Middle frontal gyrus (tissue), 1 donor: ENCODE measurements at regions not wholly inside any gene's neighbourhood (a gene's known extent, or its start where the extent isn't known, plus 50 kb on each side); places are given as distances from the start of the nearest gene placed in this dataset.

Experiments
- DNase-seq: peaks from one replicate; pipeline ENCODE4 v3.0.0-alpha.2; 2015; ENCODE audit warnings: low spot score; ENCODE audit errors: extremely low spot score

DNA sequence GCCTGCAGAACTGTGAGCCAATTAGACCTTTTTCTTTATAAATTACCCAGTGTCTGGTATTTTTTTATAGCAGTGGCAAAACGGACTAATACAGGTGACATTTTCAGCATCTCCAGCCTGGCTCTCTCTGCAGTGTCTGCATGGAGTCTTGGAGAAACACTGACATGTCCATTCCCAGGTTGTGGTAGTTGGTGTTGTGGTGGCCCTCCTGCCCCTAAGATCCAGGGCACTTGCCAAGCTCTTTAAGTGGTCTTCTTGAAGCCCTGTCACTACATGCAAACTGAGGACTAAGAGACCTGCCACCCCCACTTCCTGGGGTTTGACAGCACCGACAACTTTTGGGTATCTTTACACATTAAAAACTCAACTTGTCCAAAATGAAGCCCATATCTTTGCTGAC, 419.4 kb downstream of the NPHP4 start:
- no peak for DNase-seq

DNA sequence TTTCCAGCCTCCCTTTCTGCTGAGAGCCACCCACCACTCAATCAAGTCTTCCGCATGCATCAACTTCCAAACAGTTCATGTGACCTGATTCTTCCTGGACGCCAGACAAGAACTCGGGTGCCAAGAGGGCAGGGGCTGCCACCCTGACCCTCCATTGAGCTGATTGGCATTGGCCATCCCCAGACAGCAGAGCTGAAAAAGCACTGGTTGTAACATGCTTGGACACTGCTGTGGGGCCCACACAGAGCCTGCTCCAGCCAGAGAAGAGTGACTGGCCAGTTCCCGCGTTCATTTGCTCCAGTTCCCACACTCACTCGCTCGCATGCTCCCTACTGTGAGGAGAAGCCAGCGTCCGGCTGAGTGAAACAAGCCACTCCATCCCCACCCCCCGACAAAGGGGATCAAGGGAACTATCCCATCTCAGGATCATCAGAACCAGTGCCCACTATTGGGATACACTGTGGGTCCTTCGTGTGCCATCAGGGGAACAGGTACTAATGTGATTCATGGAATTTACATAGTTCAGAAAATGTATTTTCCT, 420.3 kb downstream of the NPHP4 start:
- no peak for DNase-seq

DNA sequence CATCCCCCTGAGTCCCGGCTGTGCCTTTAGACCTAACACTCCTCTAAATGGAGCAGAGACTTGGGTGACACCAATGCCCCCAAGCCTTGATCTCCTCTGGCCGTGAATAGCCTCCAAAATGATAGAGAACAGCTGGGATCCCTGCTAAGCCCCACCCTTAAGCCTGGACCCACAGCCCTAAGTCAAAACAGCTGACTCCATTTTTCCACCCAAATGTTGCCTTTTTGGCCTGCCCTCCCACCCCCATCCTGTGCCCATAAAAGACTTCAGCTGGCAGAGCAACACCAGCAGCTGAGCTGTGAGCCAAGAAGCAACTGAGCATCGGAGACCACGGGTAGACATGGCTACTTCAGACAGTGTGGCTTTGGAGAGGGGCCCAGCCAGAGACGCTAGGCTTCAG, 420.8 kb downstream of the NPHP4 start:
- DNase-seq, result no peak

DNA sequence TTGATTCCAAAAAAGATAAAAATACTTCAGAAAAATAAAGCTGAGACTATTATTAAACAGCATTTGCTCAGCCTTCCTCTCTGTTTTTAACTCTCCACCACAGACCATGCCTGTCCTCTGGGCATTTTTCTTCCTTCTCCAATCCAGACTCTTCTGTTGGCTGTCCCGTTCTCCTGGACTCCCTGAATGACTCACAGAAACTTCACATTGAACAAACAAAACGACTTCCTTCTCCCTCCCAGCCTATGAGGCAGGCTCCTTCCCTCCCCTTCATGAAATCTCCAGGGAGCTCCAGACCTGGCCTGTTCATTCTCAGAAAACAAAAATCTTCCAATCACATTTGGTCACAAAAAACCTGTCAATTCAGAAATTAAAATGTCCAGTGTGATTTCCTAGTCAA, 421.3 kb downstream of the NPHP4 start:
- no peak for DNase-seq

DNA sequence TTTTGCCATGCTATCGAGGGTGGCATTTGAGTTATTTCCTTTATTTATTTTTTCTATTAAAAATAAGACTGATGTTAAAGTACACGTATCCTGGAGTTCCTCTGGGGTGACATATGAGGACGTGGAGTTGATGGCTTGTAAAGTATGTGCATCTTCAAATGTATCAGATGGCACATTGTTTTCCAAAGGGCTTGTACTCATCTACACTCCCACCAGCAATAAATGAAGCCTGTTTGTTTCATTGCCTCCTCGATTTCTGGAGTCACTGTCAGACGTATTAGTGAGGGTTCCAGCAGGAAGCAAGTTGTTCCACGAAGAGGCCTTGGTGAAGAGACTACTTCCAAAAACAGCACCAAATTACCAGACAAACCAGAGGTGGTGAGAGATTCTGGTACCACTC, 423.9 kb downstream of the NPHP4 start:
- no peak for DNase-seq

DNA sequence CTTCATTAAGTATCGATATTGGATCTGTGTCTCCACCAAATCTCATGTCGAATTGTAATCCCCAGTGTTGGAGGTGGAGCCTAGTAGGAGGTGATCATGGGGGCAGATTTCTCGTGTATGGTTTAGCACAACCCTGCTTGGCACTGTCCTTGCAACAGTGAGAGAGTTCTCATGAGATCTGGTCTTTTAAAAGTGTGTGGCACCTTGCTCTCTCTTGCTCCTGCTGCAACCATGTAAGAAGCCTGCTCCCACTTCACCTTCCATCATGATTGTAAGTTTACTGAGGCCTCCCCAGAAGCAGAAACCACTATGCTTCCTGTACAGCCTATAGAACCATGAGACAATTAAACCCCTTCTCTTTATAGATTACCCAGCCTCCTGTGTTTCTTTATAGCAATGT, 424.4 kb downstream of the NPHP4 start:
- no peak for DNase-seq

DNA sequence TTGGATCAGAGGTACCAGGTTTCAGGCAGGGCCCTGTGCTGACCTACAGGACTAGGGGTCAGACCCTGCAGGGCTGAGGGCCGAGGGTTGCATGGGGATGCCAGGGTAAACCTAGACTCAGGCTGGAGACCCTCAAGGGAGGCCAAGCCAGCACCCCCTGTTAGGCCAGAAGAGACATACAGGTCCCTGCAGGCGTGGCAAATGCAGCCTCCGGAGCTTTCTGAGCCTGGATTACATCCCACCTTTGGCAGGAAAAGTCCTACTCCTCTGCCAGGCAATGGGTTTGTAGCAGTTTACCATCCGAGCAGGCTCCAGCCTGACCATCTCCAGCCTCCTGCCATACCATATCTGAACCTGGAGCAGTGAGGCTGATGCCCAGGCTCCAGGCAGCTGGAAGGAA, 425.3 kb downstream of the NPHP4 start:
- no peak for DNase-seq

DNA sequence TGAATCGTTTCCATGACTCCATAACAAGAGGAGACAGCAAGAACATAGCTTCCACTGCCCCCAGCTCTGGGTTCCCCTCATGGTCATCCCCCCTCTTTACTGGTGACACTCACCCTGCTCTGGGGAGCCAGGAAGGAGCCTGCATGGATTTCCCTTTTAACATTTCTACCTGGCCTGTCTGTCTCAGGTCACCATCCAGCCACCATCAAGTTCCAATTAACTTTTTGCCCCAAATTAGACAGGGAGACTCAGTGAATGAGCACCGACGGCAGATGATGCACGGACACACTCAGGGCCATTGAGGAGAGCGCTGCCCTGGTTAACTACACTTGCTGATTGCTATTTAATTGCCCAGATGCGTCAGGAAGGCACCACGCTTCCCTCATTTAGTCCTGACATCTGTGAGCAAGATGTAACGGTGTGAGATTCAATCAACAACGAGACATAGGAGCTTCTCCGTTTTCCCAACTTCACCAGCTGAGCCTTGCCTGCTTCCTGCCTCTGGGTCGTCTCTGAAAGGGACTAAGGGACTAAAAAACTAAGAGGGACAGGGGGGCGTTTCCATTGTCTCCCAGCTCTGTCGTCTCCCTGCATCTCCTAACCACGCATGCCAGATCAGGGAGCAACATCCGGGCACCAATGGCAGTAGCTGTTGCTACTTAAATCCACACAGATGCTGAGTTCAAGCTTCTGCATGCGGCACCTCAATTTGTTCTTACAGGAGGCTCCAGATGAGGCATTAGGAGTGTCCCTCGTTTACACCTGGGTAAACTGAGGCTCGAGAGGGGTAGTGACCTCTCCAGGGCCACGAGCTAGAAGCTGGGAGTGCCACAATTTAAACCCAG, 426.7 kb downstream of the NPHP4 start:
- no peak for DNase-seq

DNA sequence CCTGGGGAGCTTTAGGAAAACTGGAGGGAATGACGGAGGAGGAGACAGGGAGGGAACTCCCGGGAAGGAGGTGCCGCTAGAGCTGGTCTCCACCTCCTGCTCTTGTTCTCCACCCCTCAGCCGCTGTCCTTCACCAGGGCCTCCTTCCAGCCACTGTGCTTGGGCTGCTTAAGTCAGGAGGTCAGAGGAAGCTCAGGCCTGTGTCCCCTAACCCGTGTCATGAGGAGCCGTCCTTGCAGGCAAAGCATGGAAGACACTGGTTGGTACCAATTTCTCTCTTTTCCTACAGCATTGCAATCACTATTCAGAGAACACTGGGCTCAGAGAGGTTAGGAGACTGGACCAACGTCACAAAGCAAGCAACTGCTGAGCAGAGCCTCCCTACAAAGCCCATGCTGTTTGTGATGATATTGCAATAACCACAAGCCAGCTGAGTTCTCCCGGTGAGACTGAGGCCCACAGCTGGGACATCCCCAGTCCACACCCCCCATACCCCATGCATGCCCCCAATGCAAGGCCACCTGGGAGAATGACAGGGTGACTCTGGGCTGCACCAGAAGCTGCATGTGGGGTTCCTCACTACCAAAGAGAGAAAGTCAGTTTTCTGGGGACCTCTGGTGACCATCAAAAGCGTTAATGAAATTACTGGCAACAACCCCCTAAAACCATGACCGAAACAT, 427.5 kb downstream of the NPHP4 start:
- no peak for DNase-seq

DNA sequence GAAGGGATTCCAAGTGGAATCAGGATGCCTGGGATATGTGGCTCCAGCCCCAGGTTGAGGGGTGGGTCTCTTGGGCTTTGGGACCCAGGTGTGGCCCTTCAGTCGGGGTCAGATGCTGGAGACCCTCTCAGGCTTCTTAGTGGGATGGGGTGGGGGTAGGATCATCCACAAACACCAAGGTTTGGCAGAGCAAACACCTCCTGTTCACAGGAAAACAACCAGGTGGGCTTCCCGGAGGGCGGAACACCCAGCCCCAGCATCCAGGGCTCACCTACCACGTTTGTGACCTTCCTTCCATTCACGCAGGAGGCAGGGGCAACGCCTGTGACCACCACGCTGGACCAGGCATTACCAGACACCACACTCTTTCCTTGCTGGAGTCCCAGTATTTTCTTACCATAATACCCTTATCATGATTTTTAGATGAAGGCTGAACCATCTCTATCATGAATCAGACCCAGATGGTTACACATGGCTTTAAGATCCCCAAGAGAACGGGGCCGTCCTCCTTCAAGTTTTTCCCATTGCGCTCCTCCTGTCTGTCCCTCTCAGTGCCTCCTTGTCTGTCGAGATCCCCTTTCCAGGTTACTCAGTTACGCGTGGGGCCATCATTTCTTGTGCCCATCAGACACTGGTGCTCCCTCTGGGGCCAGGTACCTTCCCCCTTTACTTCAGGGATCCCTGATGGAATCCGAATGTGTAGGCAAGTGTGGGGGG, 428.2 kb downstream of the NPHP4 start:
- DNase-seq, result no peak

DNA sequence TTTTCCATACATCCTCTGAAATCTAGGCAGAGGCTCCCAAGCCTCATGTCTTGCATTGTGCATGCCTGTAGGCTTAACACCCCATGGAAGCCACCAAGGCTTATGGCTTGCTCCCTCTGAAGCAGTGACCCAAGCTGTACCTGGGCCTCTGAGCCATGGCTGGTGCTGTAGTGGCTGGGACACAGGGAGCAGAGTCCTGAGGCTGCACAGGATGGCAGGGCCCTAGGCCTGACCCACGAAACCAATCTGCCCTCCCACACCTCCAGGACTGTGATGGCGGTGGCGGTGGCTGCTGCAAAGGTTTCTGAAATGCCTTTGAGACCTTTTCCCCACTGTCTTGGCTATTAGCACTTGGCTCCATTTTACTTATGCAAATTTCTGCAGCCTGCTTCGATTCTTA, 429.5 kb downstream of the NPHP4 start:
- no peak for DNase-seq

DNA sequence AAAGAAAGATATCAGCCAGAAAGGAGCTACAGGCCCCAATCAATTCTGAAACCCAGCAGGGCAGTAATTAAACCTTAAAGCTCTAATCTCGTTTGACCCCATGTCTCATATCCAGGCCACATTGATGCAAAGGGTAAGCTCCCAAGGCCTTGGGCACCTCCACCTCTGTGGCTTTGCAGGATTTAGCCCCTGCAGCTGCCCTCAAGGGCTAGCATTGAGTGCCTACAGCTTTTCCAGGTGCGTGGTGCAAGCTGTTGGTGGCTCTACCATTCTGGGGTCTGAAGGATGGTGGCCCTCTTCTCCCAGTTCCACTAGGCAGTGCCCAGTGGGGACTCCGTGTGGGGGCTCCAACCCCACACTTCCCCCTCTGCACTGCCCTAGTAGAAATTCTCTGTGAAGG, 429.9 kb downstream of the NPHP4 start:
- no peak for DNase-seq

DNA sequence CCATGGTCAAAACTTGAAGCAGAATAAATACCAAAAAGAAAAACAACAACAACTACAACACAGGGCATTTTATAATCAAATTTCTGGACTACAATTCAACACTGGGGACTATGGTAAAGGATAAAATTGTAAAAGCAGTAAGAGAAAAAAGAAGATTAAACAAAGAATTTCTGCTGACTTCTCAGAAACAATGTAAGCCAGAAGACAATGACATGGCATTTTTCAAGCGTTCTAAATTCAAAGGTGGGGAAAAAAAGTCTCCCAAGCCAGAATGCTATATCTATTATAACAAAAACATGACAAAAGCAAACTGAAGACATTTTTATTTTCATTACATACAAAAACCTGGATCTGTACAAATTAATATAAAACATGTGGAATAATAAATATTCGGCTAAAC, 433.1 kb downstream of the NPHP4 start:
- DNase-seq, result no peak

DNA sequence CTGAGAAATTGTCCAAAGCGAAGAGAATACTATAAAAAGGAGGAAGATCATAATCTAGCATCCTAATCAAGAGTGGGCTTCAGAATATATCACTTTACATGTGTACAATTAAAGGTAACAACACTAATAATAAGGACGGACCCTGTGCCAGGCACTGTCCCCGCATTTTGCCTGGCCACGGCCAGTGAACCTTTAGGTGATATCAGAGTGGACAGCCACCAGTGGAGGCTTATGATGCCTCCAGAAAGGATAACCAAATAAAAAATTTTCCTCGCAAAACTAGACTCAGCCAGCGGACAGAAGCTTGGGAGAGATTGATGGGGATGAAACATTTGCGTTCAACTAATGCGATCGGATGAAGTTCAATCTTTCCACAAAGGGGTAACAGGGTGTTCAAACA, 436.4 kb downstream of the NPHP4 start:
- no peak for DNase-seq

DNA sequence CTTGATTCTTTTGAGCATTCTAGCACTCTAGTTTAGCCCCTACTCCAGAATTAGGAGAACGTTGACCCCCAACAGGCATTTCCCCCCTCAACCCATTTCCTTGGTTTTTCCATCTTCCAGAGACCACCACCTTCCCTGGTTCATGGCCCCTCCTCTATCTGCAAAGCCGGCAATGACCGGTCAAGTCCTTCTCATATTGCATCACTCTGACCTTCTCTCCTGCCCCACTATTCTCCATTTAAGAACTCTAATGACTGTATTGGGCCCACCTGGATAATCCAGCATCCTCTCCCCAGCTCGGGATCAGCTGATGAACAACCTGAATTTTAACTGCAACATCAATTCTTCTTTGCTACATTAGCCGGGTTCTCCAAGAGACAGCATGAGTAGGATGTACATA, 437.4 kb downstream of the NPHP4 start:
- no peak for DNase-seq

DNA sequence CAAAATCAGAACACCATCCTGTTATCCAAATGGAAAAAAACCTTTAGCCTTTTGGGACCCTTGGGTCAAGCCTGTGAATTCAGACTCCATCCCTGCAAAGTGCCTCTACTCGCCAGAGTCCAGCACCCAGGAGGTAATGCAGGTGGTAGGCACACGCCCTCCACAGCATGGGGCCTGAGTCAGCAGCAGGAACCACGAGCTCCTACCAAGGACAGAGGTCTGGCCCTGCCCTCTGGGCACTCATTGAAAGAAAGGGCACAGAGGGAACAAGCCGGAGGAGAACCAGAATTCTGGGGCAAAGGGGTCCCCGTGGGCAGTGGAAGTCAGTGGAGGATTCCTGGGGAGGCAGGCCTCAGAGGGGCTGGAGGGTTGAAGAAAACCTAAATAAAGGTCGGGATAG, 438.1 kb downstream of the NPHP4 start:
- no peak for DNase-seq

DNA sequence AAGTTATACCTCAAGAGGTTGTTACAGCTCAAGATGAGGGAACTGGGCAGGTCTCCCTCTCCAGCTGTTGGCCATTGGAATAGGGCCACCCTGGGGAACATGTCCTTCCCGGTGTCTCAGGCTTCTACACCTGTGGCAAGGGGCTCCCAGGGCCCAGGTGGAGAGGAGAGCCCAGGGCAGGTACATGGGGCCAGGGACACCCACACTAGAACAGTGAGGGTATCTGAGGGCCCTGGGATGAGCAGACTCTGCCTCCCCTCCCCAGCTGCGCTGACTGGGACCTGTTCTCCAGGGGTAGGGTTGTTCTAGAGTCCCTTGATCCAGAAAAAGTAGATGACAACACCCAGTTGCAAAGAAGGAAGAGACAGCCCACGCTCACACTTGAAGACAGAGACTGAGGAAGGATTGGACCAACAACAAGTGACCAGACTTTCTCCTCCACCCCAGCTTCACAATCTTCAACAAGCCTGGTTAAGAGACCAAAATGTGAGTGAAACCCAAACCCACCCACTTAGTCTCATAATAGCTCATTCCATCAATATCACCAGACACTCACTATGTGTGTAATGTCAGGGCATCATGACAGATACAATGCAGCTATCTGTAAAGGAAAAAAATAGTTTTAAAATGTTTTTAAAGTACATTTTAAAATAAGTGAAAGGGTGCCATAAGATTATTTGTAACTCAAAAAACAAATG, 439.3 kb downstream of the NPHP4 start:
- DNase-seq, result no peak

DNA sequence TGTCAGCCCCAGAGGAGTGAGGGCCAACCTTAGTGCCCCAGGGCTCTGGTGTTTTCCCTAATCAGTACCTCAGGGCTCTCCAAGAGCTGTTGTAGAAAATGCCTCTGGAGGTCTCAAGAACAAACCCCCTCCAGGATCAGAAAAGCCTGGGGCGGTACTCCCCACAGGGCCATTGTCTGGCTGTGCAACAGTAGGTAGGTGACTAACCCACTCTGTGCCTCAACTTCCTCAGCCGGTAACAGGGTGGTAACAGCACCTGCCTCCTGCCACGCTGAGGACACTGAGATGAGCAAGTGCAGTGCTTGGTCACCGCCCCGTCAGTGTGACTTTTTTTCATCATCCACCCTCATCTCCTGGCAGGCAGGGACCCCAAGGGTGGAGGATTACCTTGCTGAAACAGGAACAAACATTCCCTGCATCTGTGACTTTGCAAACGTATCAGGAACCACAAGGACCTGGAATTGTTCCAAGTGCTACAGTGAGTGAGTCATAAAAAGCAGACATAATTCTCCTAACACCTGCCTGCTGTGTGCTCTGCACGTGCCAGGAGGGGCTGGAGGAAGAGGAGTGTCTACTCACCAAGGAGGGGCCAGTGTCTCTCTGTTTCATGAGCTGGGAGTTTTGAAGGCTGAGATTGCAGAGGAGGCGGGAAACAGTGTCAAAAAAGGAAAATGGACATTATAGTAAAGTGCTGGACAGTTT, 440.8 kb downstream of the NPHP4 start:
- no peak for DNase-seq

DNA sequence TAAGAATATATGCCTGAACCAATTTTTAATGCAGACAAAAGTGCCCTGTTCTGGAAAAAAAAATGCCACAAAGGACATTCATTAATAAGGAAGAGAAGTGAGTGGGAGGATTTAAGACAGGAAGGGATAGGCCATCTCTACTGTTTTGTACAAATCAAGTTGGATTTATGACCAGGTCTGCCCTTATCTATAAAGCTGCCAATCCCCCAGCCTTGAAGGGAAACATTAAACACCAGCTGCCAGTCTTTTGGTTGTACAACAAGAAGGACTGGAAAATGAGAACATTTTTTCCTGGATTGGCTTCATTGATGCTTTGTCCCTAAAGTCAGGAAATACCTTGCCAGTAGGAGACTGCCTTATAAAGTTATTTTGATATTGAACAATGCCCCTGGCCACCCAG, 444.0 kb downstream of the NPHP4 start:
- no peak for DNase-seq

DNA sequence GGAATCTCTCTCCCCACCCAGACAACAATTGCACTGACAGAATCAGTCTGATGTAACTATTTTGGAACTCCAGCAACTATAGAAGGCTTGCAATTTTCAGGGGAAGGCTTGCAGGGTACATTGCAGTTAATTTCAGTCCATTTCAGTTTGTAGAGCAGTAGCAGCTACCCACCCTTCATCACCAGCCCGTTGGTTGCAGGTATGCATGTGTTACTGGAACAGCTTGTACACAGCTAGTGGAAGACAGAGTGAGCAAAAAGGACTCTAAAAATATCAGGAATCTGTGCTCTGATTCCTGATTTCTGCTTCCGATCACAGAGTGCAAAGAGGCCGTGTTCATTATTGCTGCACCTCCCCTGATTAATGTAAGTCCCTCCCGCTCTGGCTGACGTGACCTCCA, 449.0 kb downstream of the NPHP4 start:
- DNase-seq, result no peak

DNA sequence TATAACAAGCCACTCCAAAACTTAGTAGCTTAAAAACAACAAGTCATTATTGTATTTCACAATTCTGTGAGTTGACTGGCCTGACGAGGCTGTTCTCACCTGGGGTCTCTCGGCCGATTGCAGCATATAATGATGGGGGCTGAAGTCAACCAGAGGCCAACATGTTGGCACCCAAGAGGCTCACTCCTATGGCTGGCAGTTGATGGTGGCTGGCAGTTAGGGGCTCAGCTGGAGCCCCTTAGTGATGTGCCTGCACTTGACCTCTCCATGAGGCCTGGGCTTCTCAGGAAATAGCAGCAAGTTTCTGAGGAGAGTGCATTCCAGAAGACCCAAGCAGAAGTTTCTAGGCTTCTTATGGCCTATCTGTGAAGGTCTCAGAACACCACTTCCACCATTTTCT, 459.4 kb downstream of the NPHP4 start:
- DNase-seq, result no peak
